GM19397 (cell line): ENCODE measurements at regions not wholly inside any gene's neighbourhood (a gene's known extent, or its start where the extent isn't known, plus 50 kb on each side); places are given as distances from the start of the nearest gene placed in this dataset.
"Not testable (repeated sequence)": the region's sequence is repeated elsewhere in the genome, so short reads cannot be mapped to it uniquely, and the experiment has no call there.

Source experiments
- ATAC-seq: cut with Tn5 transposase; IDR thresholded peaks from one replicate; pipeline ENCODE4 v1.9.1; 2021; ENCODE audit warnings: mild to moderate bottlenecking, moderate library complexity; ENCODE audit not compliant: unreplicated experiment

DNA sequence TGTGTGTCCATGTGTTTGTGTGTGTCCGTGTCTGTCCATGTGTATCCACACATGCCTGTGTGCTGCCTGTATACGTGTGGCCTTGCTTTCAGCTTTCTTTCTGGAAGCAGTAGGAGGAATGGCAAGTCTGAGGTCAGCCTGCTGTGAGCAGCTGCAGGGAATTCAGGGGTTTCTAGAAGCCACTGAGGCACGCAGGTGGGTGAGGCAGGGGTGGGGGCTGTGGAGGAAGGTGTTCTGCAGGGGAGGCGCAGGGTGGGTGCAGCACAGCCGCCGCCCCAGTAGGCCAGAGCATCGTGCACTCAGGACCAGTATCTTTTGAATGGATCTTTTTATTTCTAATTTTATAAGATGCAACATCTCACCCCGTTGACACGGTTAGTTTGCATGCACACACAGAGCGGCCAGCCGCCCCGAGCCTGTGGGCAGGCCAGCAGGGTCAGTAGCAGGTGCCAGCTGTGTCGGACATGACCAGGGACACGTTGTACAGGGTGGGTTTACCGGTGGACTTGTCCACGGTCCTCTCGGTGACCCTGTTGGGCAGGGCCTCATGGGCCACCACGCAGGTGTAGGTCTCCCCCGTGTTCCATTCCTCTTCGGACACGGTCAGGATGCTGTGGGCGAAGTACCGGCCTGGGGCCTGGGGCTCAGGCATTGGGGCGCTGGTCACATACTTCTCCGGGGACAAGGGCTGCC is 327.7 kb downstream of the TMEM121 start:
- ATAC-seq = no peak

DNA sequence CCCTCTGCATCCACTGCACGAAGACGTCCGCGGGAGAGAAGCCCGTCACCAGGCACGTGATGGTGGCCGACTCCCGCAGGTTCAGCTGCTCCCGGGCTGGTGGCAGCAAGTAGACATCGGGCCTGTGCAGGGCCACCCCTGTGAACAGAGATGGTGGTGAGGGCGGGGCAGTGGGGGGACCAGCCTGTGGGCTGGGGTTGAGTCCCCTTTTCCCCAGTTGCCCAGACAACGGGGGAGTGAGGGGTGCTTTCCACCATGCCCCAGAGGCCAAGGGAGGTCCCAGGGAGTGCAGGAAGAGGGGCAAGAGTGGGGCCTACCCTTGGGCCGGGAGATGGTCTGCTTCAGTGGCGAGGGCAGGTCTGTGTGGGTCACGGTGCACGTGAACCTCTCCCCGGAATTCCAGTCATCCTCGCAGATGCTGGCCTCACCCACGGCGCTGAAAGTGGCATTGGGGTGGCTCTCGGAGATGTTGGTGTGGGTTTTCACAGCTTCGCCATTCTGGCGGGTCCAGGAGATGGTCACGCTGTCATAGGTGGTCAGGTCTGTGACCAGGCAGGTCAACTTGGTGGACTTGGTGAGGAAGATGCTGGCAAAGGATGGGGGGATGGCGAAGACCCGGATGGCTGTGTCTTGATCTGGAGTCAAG is 328.3 kb downstream of the TMEM121 start:
- ATAC-seq = no peak

DNA sequence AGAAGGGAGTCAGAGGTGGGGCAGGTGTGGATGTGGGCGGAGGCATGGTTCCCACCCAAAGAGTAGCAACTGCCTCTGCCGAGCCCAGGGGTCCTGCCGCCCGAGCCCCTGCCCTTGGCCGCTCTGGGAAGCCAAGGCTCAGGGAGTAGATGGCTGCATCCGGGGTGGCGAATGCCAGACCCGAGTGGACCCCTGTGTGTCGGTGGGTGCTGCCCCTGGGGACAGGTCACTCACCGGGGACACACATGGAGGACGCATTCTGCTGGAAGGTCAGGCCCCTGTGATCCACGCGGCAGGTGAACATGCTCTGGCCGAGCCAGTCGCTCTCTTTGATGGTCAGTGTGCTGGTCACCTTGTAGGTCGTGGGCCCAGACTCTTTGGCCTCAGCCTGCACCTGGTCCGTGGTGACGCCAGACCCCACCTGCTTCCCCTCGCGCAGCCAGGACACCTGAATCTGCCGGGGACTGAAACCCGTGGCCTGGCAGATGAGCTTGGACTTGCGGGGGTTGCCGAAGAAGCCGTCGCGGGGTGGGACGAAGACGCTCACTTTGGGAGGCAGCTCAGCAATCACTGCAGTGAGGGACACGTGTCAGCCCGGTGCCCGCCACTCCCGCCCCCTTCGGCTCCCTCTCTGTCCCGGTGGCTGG is 329.0 kb downstream of the TMEM121 start:
- ATAC-seq = no peak

DNA sequence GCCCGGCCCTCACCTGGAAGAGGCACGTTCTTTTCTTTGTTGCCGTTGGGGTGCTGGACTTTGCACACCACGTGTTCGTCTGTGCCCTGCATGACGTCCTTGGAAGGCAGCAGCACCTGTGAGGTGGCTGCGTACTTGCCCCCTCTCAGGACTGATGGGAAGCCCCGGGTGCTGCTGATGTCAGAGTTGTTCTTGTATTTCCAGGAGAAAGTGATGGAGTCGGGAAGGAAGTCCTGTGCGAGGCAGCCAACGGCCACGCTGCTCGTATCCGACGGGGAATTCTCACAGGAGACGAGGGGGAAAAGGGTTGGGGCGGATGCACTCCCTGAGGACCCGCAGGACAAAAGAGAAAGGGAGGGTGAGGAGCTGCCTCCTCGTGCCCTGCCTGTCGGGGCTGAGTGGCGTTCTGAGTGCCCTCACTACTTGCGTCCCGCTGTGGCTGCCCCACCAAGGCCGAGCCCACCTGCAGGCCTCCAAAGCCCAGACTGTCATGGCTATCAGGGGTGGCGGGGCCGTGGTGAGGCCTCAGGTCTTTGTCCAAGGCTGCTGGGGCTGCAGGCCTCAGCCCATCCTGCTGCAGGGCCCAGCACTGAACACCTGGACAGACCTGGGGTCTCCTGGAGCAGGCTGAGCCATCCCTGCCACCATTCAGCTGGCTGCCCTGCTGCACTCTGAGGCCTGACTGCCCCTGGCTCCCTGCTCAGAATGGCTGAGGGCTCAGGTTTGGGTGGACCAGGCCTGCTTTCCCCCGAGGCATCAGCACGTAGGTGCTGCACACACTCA is 329.7 kb downstream of the TMEM121 start:
- no peak for ATAC-seq

DNA sequence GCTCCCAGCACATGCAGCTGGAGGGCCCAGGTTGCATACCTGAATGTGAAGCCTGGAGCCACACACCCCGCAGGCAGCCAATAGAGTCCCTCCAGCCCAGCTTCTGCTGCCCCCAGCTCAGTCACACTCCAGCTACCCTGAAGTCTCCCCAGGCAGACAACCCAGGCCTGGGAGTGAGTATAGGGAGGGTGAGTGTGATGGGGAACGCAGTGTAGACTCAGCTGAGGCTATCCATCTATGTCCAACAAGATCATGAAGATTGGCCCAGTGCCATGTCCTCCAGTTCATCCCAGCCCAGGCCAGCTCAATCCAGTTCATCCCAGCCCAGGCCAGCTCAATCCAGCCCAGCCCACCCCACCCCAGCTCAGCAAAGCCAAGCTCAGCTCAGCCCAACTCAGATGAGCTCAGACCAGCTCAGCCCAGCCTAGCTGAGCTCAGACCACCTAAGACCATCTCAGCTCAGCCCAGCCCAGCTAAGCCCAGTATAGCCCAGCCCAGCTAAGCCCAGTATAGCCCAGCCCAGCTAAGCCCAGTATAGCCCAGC is 330.4 kb downstream of the TMEM121 start:
- ATAC-seq = no peak

DNA sequence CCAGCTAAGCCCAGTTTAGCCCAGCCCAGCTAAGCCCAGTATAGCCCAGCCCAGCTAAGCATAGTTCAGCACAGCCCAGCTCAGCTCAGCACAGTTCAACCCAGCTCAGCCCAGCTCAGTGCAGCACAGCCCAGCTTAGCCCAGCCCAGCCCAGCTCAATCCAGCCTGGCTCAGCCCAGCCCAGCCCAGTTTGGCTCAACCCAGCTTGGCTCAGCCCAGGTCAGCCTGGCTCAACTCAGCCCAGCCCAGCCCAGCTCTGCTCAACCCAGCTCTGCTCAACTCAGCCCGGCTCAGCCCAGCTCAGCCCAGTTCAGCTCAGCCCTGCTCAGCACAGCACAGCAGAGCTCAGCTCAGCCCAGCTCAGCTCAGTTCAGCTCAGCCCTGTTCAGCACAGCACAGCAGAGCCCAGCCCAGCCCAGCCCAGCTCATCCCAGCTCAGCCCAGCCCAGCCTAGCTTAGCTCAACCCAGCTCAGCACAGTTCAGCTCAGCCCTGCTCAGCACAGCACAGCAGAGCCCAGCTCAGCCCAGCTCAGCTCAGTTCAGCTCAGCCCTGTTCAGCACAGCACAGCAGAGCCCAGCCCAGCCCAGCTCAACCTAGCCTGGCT is 330.9 kb downstream of the TMEM121 start:
- no peak for ATAC-seq

DNA sequence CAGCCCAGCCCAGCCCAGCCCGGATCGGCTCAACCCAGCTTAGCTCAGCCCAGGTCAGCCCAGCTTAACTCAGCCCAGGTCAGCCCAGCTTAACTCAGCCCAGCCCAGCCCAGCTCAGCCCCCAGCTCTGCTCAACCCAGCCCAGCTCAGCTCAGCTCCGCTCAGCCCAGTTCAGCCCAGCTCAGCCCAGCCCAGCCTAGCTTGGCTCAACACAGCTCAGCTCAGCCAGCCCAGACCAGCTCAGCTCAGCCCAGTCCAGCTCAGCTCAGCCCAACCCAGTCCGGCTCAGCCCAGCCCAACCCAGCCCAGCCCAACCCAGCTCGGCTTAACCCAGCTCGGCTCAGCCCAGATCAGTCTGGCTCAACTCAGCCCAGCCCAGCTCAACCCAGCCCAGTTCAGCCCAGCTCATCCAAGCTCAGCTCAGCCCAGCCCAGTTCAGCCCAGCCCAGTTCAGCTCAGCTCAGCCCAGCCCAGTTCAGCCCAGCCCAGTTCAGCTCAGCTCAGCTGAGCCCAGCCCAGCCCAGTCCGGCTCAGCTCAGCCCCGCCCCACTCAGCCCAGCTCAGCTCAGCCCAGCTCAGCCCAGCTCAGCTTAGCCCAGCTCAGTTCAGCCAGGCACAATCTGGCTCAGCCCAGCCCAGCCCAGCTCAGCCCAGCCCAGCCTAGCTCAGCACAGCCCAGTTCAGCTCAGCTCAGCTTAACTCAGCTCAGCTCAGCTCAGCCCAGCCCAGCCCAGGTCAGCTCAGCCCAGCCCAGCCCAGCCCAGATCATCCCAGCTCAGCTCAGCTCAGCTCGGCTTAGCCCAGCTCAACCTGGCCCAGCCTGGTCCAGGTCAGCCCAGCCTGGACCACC is 331.7 kb downstream of the TMEM121 start:
- ATAC-seq = no peak

DNA sequence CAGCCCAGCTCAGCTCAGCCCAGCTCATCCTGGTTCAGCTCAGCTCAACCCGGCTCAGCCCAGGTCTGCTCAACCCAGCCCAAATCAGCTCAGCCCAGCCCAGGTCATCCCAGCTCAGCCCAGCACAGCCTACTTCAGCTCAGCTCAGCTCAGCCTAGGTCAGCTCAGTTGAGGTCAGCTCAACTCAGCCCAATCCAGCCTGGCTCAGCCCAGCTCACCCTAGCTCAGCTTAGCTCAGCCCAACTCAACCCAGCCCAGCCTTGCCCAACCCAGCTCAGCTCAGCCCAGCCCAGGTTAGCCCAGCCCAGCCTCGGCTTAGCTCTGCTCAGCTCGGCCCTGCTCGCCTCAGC is 332.3 kb downstream of the TMEM121 start:
- no peak for ATAC-seq

DNA sequence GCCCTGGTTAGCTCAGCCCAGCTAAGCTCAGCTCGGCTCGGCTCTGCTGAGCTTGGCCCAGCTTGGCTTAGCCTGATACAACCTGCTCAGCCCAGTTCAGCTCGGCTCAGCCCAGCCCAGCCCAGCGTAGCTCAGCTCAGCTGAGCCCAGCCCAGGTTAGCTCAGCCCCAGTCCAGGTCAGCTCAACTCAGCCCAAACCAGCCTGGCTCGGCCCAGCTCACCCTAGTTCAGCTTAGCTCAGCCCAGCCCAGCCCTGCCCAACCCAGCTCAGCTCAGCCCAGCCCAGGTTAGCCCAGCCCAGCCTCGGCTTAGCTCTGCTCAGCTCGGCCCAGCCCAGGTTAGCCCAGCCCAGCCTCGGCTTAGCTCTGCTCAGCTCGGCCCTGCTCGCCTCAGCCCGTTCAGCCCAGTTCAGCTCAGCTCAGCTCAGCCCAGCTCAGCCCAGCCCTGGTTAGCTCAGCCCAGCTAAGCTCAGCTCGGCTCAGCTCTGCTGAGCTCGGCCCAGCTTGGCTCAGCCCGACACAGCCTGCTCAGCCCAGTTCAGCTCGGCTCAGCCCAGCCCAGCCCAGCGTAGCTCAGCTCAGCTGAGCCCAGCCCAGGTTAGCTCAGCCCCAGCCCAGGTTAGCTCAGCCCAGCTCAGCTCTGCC is 332.8 kb downstream of the TMEM121 start:
- ATAC-seq = not testable (repeated sequence)

DNA sequence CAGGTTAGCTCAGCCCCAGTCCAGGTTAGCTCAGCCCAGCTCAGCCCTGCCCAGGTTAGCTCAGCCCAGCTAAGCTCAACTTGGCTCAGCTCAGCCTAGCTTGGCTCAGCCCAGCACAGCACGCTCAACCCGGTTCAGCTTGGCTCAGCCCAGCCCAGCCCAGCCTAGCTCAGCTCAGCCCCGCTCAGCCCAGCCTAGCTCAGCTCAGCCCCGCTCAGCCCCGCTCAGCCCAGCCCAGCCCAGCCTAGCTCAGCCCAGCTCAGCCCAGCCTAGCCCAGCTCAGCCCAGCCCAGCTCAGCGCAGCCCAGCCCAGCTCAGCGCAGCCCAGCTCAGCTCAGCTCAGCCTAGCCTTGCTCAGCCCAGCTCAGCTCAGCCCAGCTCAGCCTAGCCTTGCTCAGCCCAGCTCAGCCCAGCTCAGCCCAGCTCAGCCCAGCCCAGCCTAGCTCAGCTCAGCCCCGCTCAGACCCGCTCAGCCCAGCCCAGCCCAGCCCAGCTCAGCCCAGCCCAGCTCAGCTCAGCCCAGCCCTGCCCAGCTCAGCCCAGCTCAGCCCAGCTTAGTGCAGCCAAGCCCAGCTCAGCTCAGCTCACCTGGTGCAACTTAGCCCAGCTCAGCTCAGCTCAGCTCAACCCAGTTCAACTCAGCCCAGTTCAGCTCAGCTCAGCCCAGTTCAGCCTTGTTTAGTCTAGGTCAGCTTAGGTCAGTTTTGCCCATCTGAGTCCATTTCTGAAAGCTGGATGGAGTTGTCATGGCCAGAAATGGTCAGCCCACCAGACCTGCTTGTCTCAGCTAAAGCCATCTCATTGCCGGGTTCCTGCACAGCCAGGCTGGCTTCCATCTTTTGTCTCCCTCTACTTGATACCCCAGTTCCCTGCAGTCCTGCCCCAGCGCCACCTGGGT is 333.6 kb downstream of the TMEM121 start:
- ATAC-seq = no peak

DNA sequence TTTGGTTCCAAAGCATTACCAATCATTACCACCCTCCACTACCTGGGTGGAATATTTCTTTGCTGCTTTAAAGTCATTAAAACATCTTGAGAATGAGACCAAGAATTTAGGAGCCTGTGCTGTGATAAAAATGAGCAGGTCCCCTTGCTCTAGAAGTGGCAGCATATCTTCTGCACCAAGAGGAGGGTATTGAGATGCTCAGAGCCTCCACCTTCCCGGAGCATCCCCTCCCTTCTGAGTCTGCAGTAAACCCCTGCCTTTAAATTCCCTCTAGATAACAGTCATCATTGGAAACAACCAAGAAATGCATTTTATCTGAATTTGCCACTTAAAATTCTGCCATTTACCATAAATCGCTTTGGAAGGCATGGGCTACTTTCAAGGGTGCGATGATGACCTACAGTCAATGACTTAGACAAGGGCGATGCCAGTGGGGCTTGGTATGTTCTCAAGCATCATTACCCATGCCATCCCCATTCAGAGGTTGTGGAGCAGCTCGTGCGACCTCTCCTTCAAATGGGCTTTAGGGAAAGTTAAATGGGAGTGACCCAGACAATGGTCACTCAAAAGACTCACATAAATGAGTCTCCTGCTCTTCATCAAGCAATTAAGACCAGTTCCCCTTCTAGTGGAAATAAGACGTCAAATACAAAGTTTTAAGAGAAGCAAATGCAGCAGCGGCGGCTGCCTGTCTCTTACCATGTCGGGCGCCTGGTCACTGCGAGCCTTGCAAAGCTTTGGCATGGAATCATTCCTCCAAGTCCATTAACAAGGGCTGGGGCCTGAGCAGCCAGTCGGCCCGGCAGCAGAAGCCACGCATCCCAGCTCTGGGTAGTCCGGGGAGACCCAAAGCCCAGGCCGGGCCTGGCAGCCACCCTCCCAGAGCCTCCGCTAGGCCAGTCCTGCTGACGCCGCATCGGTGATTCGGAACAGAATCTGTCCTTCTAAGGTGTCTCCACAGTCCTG is 334.5 kb downstream of the TMEM121 start:
- ATAC-seq = no peak

DNA sequence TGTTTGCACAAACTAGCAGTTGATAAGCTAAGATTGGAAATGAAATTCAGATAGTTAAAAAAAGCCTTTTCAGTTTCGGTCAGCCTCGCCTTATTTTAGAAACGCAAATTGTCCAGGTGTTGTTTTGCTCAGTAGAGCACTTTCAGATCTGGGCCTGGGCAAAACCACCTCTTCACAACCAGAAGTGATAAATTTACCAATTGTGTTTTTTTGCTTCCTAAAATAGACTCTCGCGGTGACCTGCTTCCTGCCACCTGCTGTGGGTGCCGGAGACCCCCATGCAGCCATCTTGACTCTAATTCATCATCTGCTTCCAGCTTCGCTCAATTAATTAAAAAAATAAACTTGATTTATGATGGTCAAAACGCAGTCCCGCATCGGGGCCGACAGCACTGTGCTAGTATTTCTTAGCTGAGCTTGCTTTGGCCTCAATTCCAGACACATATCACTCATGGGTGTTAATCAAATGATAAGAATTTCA is 335.6 kb downstream of the TMEM121 start:
- ATAC-seq = no peak

DNA sequence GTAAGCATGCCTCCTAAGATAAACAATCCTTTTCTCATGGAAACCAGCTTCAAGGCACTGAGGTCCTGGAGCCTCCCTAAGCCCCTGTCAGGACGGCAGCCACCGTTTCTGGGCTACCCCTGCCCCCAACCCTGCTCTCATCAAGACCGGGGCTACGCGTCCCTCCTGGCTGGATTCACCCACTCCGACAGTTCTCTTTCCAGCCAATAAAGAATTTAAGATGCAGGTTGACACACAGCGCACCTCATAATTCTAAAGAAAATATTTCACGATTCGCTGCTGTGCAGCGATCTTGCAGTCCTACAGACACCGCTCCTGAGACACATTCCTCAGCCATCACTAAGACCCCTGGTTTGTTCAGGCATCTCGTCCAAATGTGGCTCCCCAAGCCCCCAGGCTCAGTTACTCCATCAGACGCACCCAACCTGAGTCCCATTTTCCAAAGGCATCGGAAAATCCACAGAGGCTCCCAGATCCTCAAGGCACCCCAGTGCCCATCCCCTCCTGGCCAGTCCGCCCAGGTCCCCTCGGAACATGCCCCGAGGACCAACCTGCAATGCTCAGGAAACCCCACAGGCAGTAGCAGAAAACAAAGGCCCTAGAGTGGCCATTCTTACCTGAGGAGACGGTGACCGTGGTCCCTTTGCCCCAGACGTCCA is 336.3 kb downstream of the TMEM121 start:
- no peak for ATAC-seq

DNA sequence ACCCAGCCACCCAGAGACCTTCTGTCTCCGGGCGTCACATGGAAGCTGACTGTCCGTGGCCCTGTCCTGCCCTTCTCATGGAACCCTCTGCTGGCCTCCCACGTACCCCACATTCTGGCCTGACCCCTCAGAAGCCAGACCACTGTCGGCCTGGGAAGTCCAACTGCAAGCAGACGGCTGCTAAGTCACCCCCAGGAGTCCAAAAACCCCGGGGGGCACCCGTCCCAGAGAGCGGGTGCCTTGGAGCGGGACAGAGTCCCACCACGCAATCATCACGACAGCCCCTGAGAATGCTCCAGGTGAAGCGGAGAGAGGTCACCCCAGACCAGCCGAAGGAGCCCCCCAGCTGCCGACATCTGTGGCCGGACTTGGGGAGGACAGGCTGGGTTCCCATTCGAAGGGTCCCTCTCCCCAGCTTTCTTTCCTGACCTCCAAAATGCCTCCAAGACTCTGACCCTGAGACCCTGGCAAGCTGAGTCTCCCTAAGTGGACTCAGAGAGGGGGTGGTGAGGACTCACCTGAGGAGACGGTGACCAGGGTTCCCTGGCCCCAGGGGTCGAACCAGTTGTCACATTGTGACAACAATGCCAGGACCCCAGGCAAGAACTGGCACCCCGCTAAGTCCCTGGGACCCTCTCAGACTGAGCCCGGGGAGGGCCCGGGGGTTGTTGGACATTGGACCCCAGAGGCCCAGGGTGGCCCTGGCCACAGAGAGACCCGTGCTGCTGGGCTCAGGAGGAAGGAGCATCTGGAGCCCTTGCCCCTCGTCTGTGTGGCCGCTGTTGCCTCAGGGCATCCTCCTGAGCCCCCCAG is 337.1 kb downstream of the TMEM121 start:
- ATAC-seq = no peak

DNA sequence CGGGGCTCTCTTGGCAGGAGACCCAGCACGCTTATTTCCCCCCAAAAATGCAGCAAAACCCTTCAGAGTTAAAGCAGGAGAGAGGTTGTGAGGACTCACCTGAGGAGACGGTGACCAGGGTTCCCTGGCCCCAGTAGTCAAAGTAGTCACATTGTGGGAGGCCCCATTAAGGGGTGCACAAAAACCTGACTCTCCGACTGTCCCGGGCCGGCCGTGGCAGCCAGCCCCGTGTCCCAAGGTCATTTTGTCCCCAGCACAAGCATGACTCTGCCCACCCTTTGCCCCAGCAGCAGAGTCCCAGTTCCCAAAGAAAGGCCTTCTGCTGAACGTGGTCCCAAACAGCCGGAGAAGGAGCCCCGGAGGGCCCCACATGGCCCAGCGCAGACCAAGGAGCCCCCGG is 337.7 kb downstream of the TMEM121 start:
- no peak for ATAC-seq
